Fibroblast of skin of right biceps (primary cell): ENCODE measurements at regions not wholly inside any gene's neighbourhood (a gene's known extent, or its start where the extent isn't known, plus 50 kb on each side); places are given as distances from the start of the nearest gene placed in this dataset.
"Not testable (repeated sequence)": the region's sequence is repeated elsewhere in the genome, so short reads cannot be mapped to it uniquely, and the experiment has no call there.

Experiments
- DNase-seq: peaks from one replicate; pipeline ENCODE4 v3.0.0-alpha.2; 2013

GRCh38 chr1:105462308-105462707 is 1594.2 kb upstream of the PRMT6 start:
- DNase-seq, result no peak

- DNase-seq, result no peak
Measured at GRCh38 chr1:105467549-105467948, 1588.9 kb upstream of the PRMT6 start.

- not testable (repeated sequence) for DNase-seq
Measured at GRCh38 chr1:105470541-105470940, 1585.9 kb upstream of the PRMT6 start.

- peak; percentile 75 for DNase-seq
Measured at GRCh38 chr1:105483436-105483835, 1573.0 kb upstream of the PRMT6 start.

- peak; percentile 97 for DNase-seq
Measured at GRCh38 chr1:105485207-105485606, 1571.3 kb upstream of the PRMT6 start.

- DNase-seq, result peak; percentile 72
Measured at GRCh38 chr1:105492921-105493320, 1563.6 kb upstream of the PRMT6 start.

GRCh38 chr1:105516068-105516467 is 1540.4 kb upstream of the PRMT6 start:
- DNase-seq, result no peak

GRCh38 chr1:105533996-105534395 is 1522.5 kb upstream of the PRMT6 start:
- no peak for DNase-seq

GRCh38 chr1:105544475-105544874 is 1512.0 kb upstream of the PRMT6 start:
- peak; percentile 72 for DNase-seq

GRCh38 chr1:105556266-105556665 is 1500.2 kb upstream of the PRMT6 start:
- no peak for DNase-seq

- DNase-seq, result no peak
Measured at GRCh38 chr1:105558023-105558422, 1498.5 kb upstream of the PRMT6 start.

GRCh38 chr1:105565006-105565405 is 1491.5 kb upstream of the PRMT6 start:
- DNase-seq, result no peak

- DNase-seq, result peak; percentile 50
Measured at GRCh38 chr1:105585791-105586190, 1470.7 kb upstream of the PRMT6 start.

GRCh38 chr1:105591681-105592080 is 1464.8 kb upstream of the PRMT6 start:
- DNase-seq, result no peak

- DNase-seq, result peak; percentile 33
Measured at GRCh38 chr1:105608713-105609112, 1447.8 kb upstream of the PRMT6 start.

GRCh38 chr1:105626276-105626987 is 1430.0 kb upstream of the PRMT6 start:
- no peak for DNase-seq

GRCh38 chr1:105631153-105631744 is 1425.2 kb upstream of the PRMT6 start:
- not testable (repeated sequence) for DNase-seq

- DNase-seq, result no peak
Measured at GRCh38 chr1:105632342-105633196, 1423.9 kb upstream of the PRMT6 start.

- no peak for DNase-seq
Measured at GRCh38 chr1:105636052-105636451, 1420.4 kb upstream of the PRMT6 start.

GRCh38 chr1:105641407-105641806 is 1415.1 kb upstream of the PRMT6 start:
- no peak for DNase-seq

GRCh38 chr1:105652109-105652508 is 1404.4 kb upstream of the PRMT6 start:
- no peak for DNase-seq

GRCh38 chr1:105655032-105655431 is 1401.4 kb upstream of the PRMT6 start:
- DNase-seq, result no peak

- no peak for DNase-seq
Measured at GRCh38 chr1:105664495-105664894, 1392.0 kb upstream of the PRMT6 start.

GRCh38 chr1:105678334-105678733 is 1378.1 kb upstream of the PRMT6 start:
- DNase-seq, result peak; percentile 3
